H1 (cell line): ENCODE measurements at regions not wholly inside any gene's neighbourhood (a gene's known extent, or its start where the extent isn't known, plus 50 kb on each side); places are given as distances from the start of the nearest gene placed in this dataset.

Source experiments
- CEBPB ChIP-seq: IDR thresholded peaks from 2 replicates; pipeline ENCODE4 v1.6.1; 2012; ENCODE audit warnings: low read depth, low read length
- CREB1 ChIP-seq: IDR thresholded peaks from 2 replicates; pipeline ENCODE4 v1.6.1; 2012; ENCODE audit warnings: inconsistent platforms
- HDAC6 ChIP-seq: IDR thresholded peaks from one replicate; pipeline ENCODE4 v1.7.1; 2012; ENCODE audit warnings: low read depth, mild to moderate bottlenecking, inconsistent platforms, low read length, moderate library complexity
- PHF8 ChIP-seq: fragments of 200-600 bp; sonication (generic); conservative IDR thresholded peaks from 2 replicates; pipeline ENCODE4 v1.7.1; 2012; ENCODE audit warnings: low read depth, mild to moderate bottlenecking, inconsistent platforms, low read length, moderate library complexity
- TEAD4 ChIP-seq: IDR thresholded peaks from 2 replicates; pipeline ENCODE4 v1.6.1; 2012; ENCODE audit warnings: low read depth, low read length, inconsistent platforms, mixed read lengths

DNA sequence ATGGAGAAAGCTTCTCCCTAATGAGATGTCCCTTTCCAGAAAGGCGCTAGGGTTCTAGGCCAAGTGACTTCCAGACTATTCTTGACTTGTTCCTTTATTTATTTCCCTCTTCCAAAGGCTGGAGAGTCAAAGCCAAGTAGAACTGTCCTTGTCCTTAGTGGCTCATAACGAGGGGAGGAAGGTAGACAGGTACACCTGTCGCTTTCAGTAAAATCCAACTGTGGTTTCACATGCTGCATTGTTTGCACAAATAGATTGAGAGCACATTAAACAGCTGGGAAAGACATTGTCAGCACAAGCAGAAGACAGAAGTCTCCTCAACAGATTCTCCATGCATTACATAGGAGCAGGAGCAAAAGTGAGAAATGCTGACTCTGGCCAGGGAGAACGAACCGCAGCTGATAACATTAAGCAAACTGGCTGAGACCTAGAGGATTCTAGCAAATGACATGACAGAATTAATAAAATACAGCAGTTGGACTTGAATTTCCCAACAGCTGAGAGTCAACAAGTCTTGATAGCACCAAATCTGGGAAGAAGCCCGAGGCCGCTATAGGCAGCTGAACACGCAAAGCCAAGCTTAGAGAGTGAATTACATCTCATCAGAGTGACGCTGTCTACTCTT is 227.7 kb downstream of the TLE3 start (continued):
- no peak for TF ChIP-seq TEAD4
- TF ChIP-seq CREB1: no peak
- TF ChIP-seq PHF8: no peak
- TF ChIP-seq HDAC6: no peak
- no peak for TF ChIP-seq CEBPB
